Stimulated activated CD4-positive, alpha-beta T cell treated with anti-CD3 and anti-CD28 coated beads, TNF-alpha, amount 100 ng/mL, for 48 hours (primary cell): ENCODE measurements at regions not wholly inside any gene's neighbourhood (a gene's known extent, or its start where the extent isn't known, plus 50 kb on each side); places are given as distances from the start of the nearest gene placed in this dataset.
"Not testable (repeated sequence)": the region's sequence is repeated elsewhere in the genome, so short reads cannot be mapped to it uniquely, and the experiment has no call there.

Experiments used
- DNase-seq, 3 donors: peaks; one replicate each; pipeline ENCODE4 v3.0.0-alpha.2; 2020; ENCODE audit warnings: low read depth in 3 of 3

DNA sequence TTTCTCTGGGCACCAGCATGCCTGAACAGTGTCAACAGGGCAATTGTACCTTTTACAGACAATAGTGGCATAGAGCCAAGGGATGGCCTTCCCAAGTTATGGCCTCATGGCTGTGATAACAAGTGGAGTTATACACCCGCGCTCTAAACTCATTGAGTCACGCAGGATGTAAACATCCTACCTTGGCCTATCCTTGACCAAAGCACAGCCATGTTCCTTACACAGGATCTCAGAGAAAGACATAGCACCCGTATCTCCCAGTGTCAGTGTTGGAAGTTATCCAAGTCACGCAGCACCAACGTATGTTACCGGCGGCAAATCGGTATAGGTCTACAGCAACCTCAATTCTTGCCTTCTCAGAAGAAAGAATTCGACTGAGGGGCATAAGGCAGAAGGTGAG, 1654.9 kb upstream of the LRRTM3 start:
- no peak for DNase-seq

DNA sequence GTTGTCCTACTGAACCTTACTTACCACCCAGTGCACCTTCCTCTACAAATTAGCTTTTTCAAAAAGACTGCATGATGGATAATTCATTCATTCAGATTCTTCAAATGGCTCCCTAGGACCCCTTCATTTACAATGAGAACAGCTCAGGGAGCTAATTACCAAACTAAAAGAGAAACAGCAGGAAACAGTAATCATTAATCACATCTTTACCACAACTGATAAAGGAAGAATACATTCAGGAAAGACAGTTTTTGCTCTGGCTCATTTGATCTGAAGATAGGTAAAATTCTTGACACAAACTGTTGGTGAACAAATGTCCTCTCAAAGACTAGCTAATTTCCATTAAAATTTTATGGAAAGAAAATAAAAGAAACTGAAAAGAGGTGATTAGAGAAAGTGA, 1652.7 kb upstream of the LRRTM3 start:
- no peak for DNase-seq

DNA sequence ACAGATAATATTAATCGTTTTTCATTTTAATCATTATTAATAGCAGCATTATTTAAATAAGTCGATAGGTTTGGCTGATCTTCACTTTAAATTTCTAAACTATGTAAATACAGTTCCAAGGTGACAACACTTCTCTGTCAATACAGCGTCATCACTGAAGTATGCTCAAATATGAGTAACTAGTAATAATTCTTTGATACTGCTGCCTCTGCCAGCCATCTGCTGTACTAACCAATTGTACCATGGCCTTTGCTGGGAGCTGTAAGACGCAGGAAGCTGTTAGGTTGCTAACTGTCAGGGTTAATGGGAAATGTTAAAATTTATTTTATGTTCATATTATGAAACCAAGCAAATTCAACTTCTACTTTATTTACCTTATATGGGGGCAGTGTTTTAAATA, 1650.5 kb upstream of the LRRTM3 start:
- no peak for DNase-seq

DNA sequence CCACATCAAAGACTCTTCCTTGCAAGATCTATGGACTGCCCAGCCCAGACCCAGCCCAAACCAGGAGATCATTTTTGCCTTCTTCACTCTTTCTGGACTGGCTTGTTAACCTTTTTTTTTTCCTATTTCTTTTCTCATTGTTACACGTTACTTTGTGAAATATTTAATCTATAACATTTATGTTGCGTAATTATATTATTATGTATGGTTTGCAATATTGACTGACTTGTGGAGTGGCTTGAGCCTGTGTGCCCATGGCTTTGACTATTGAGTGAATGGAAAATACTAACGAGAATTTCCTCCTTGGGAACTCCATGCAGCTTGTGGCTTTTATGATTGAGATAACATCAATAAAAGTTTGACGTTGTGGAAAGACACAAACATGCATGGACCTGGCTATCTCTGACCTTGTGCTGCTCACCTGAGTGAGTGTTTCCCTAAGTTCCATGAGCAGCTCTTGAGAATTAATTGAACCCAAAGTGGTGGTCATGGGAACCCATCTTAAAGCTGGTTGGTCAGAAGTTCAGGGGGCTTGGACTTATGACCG, 1641.3 kb upstream of the LRRTM3 start:
- DNase-seq: no peak

DNA sequence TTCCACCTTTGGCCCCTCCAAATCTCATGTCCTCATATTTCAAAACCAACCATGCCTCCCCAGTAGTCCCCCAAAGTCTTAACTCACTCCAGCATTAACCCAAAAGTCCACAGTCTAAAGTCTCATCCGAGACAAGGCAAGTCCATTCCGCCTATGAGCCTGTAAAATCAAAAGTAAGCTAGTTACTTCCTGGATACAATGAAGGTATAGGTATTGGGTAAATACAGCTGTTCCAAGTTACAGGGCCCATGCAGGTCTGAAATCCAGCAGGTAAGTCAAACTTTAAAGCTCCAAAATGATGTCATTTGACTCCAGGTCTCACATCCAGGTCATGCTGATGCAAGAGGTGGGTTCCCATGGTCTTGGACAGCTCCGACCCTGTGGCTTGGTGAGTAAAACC, 1640.1 kb upstream of the LRRTM3 start:
- not testable (repeated sequence) for DNase-seq

DNA sequence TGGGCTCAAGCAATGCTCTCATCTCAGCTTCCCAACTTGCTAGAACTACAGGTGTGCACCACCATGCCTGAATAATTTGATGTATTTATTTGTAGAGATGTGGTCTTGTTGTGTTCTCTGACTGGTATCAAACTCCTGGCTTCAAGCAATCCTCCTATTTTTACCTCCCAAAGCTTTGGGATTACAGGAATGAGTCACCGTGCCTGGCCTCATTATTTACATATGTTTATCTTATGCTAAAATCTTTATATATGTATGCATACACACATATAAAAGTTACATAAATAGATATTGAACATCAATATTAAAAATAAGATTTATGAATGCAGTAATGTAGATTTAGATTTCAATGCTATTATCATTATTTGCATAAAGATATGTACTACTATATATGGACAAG, 1634.5 kb upstream of the LRRTM3 start:
- no peak for DNase-seq

DNA sequence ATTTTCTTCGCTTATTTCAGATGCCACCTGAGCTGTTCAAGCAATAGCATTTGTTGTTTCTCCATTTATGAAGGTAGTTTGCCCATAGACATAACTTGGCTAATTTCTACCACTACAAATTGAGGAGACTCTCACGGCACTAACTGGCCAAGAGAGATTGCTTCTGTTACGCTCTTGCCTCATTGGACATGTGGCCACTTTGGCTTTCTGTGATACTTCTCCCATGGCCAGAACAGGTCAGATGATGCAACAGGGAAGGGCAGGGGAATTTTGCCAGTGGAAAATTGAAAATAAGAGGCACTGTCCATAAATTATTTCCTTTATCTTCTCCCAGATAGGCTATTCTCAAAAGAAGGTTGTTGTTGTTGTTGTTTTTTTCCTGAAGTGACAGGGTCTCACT, 1633.3 kb upstream of the LRRTM3 start:
- DNase-seq: no peak

DNA sequence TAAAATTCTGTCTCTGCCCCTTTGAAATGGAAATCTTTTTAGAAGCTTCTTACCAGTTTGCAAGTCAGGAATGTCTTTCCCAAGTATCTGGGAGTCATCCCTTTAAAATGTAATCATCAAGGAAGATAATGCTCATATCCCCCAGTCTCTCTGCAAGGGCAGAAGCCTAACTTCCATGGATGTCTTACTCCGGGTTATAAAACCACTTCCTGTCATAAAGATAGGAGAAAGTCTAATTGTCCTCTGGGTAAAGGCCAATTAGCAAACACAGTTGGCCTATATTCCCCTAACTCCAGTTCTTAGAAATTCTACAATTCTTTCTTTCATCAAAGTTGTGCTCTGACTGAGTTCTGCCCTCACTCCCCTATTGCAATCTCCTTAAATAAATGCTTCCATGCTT, 1631.5 kb upstream of the LRRTM3 start:
- no peak for DNase-seq

DNA sequence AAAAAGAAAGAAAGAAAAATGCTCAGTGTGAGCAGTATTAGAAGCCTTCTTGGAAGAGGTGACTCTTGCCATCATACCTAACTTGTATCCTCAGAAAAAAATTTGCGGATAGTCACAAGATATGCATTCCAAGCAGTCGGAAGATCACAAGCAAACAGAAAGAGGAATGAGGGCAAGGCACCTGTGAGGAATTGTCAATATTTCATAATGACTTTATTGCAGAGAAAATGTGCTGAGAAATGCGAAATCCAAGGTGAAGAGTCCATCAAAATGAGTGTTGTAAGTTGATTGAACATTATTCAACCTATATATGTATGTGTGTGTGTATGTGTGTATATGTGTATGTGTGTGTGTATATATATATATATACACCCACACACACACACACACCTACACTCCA, 1624.7 kb upstream of the LRRTM3 start:
- no peak for DNase-seq

DNA sequence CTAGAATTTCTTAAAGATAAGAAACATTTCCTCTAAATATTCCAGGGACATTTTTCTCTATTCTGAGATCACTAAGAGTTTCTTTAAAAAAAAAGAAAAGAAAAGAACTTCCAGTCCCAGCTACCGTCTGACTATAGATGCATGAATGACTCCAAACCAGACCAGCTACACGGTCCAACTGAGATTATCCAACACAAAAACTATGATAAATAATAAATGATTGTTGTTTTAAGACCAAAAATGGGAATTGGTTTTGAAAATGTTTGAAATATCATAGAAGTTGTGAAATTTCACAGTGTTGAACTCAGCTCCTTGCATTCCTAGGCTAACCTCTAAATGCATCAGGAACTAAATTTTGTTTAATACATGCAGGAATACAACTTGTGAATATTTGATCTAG, 1619.6 kb upstream of the LRRTM3 start:
- no peak for DNase-seq

DNA sequence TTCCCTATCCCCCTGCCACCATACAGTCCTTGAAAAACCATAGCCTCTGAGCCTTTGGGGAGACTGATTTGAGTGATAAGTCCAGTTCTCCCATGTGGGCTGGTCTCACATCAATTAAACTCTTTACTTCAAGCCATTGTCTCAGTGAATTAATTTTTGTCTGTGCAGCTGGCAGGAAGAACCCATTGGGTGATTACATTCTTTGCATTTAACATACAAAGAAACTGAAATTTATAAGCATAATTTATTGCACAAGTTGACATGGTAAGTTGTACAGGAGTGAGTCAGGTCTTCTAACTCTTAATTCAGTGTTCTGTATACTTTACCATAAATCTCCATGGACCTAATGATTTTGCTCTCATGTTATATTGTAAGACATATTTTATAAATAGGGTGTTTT, 1613.0 kb upstream of the LRRTM3 start:
- no peak for DNase-seq

DNA sequence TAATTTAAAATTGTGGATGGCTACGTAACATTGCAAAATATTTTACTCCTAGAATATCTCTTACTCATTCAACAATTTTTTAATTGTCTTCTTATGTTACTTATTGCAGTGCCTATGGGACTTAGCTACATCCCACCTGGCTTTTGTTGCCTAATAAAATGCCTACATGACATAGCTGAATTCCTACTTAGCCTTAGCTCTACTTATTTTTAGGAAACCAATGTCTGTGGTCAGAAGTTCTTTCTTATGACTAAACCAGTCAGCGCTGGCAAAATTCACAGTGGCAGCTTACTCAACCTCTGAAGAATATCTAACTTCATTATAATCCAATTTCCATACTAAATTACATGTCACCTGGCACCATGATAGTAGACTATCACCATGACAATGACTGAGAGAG, 1612.4 kb upstream of the LRRTM3 start:
- no peak for DNase-seq

DNA sequence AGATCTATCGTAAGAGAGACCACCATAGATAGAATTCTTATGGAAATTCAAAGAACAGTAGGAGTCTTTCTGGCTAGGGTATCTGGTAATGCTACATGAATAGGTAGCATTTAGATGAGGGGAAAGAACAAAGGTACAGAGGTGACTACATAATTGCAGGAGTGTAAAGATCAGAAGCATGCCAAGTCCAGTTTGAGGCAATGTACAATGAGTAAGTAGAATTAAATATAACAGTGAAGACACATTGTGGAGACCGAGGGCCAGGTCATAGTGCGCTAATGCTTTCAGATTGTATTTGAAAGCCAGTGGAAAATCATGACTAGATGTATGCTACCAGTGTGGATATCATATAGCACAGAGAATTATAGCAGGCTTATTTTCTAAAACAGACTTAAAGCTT, 1611.6 kb upstream of the LRRTM3 start:
- no peak for DNase-seq

DNA sequence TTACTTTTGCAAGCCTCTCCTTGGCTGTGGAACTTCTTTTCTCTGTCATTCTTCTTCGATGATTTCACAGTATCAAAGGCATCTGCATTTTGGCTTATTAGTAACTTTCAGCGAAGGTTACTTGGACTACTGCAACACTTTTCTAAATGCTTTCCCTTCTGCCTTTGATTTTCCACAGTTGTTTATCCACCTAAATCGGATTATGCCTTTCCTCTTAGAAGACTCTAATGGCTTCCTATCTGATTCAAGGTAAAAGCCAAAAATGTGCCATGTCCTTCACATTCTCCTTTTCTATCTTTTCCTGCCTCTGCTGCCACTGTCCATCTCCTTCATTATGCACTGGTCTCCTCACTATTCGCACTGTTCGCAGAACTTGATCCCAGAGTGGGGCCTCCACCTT, 1606.3 kb upstream of the LRRTM3 start:
- no peak for DNase-seq

DNA sequence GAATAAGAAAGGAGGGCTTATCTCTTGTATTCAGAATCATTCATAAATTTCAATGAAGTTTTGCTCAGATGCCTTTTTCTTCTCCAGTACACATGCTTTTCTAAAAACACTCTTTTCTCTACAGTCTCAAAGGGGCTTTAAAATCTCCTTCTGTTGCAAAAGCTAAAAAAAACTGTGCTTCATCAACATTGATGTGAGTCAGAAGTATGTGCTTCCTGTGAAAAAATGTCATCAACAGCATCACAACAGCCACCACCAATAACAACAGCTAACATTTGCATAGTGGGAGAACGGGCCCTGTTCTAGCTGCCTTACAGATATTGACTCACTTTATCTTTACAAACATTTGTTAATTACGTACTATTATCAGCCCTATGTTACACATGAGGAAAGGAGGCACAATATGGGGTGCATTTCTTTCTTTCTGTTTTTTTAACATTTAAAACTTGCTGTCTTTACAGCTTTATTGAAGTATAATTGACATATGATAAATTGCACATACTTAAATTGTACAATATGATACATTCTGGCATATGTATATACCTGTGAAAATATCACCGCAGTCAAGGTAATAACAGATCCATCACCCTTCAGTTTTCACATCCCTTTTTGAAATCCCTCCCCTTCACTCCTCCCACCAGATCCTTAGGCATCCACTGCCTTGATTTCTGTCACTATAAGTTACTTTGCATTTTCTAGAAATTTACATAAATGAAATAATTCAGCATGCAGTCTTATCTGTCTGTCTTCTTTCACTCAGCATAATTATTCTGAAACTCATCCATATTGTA, 1605.4 kb upstream of the LRRTM3 start:
- no peak for DNase-seq

DNA sequence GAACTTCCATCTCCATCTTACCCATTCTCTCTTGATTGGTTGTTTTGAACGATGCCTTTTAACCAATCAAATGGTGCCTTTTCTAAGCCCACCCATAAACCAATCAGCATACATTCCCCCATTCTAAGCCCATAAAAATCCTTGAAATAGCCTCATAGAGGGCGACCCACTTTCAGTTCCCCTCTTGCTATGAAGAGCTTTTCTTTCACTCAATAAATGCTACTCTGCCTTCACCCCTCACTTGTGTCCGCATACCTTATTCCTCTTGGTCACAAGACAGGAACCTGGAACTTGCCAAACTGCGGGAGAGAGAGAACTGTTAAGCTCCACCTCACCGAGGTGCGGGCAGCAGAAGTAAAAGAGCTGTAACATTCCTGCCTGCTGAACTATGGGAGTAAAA, 1602.0 kb upstream of the LRRTM3 start:
- no peak for DNase-seq

DNA sequence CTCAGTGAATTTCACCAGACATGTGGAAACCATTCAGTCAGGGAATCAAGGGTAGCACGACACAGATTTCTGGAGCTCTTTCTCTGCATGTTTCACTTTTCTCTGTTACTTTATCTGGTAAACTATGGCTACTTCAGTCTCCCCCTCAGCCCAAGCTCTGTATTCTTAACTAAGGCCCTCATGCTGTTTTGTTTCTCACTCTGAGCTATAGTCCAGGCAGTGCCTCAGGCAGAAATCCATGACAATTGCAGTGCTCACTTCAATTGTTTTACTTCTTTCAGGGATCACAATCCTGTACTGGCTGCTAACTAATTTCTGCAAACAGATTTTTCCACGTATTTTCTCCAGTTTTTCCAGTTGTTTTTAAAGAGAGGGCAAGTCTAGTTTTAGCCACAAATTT, 1599.9 kb upstream of the LRRTM3 start:
- no peak for DNase-seq

DNA sequence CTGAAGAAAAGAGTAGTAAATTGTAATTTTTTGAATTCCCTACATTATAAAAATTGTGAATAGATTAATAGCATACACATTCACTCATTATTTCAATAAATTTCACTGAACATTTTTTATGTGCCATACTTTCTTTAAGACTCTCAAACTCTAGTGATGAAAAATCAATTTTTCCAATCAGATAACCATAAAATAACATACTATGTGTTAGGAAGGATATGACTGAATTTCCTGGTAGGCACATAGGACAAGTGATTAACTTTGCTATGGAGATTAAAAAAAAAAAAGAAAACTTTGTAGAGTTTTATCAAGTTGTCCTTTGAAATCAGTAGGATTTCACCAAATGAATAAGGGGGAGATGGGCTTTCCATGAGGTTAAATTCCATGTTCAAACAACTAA, 1597.3 kb upstream of the LRRTM3 start:
- DNase-seq: no peak

DNA sequence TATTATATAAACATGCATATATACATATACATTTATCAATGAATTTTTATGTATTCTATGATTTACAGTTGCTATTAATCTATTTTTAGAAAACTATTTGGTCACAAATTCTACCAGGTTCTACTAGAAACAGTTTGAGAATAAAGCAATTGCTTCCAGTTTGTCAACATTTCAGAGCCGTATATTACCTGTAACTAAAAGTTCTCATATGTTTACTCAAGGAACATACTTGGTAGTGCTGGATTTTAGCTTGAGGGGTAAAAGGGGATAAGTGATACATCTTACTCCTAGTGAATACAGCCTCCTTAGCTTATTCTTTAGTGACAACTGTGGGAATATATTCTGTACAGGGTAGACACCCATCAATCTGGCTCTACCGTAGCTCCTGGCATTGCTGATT, 1590.5 kb upstream of the LRRTM3 start:
- no peak for DNase-seq

DNA sequence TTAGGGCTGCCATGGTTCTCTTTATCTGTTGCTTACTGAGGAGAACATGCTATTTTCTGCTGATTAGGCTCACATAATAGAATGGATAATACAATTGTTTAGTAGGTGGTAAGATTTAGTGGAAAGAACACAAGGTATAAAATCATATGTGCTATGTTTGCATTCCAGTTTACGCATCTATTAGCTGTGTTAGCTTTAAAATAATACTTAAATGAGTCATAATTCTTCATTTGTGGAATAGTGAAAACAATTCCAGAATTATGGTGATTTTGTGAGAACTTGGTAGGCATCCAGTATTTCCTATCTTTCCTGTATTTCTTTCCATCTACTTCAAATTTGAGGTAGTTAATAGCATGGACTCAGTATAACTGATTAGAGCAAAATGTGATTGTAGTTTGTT, 1585.5 kb upstream of the LRRTM3 start:
- DNase-seq: no peak

DNA sequence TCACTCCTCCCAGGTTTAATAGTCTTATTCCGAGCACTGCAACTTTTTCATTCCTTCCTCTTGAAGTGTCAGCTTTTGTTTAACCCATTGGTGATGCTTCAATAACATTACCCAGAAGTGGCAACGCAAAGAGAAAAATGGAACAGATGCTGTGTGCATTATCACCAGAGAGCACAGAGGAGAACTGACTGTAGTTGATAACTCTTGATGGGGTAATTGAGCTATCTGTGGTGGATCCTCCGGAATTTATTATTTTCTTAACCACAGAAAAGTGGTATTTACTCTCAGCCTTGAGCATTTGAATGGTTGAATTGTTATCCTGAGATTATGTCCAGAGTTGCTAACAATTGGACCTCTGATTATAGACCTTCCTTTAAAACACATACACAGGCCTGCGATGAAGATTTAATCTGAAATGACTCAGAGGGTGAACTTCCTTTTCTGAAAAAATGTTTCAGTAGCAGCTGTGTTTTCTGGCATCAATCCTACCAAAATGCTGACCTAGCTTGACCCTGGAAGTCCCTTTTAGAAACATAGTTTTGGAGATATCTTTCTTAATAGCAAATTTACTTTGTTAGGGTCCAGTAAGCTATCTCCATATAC, 1584.4 kb upstream of the LRRTM3 start:
- DNase-seq: no peak

DNA sequence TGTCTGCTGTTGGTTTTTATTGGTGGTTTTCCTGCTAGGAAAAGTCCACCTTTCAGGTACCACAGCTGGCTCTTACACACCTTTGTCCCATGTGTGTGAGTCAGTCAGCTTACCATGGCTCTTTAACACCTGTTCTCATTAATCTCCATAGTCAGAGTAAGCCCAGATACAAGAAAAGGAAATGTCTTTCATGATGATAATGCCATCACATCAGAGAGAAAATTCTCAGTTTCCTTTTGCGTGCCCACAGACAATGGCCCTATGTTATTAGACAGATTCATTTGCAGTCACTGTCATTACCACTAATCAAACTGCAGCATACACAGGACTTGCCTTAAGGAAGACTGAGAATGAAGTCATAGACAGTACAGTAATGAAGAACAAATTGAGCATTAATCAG, 1583.6 kb upstream of the LRRTM3 start:
- DNase-seq: no peak

DNA sequence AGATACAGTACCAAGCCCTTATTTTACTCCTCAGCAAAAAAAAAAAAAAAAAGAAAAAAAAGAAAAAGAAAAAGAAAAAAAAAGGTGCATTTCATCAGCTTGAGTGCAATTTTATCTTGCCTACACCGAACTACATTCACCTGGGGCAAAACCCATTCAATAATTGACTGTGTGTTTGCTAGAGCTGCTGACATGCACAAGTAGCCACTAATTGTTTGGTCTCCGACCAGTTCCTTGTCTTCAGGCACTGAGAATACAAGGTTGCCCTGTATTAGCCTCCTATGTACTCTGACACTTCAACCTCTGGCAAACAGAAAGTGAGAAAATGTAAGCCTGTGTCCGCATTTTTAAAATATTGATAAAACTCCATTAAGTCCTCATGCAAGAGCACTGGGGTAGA, 1579.4 kb upstream of the LRRTM3 start:
- no peak for DNase-seq

DNA sequence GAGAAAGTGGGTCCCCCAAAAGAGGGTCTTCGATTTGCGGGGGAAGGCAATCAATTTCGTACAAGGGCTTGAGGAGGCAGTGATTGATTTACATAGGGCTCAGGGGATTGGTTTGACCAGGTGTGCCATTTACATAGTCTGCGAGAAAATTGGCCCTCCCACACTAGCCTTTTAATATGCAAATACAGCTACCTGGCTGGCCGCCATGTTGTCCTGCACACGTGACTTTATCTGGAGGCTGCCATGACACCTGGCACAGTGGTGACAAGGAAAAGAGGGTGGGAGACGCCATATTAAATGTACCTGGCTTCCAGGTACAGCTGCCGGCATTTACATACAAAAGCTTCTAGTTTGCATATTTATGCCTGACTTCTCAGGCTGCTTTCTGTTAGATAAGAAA, 1577.2 kb upstream of the LRRTM3 start:
- no peak for DNase-seq
